GM21737 (cell line): ENCODE measurements at regions not wholly inside any gene's neighbourhood (a gene's known extent, or its start where the extent isn't known, plus 50 kb on each side); places are given as distances from the start of the nearest gene placed in this dataset.

Experiments used
- ATAC-seq: cut with Tn5 transposase; IDR thresholded peaks from one replicate; pipeline ENCODE4 v1.9.1; 2021; ENCODE audit warnings: mild to moderate bottlenecking, moderate library complexity; ENCODE audit not compliant: unreplicated experiment

GRCh38 chr10:131646551-131647525 lies 254.0 kb upstream of the PPP2R2D start:
- no peak for ATAC-seq

- no peak for ATAC-seq
Observed at GRCh38 chr10:131647789-131648188, 253.0 kb upstream of the PPP2R2D start.

- ATAC-seq = no peak
Observed at GRCh38 chr10:131648386-131649020, 252.3 kb upstream of the PPP2R2D start.

DNA sequence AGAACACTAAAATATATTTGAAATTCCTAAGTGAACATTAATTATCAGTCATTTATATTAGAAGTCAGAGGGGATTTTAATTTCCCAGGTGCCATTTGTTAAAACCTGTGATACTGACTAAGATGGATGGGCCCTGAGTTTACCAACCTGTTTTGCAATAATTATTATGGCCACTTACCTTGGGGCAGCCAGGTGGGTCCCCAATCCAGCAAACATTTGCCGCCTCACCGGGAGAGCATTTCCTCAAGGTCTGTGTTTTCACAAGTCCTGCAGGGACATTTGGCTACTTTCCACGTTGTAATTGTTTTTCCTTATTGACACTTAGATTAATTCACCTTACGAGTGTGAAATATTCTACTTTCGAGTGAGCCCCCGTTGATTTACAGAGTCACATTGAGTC lies 251.2 kb upstream of the PPP2R2D start:
- no peak for ATAC-seq

GRCh38 chr10:131650169-131650705 lies 250.6 kb upstream of the PPP2R2D start:
- ATAC-seq = no peak

DNA sequence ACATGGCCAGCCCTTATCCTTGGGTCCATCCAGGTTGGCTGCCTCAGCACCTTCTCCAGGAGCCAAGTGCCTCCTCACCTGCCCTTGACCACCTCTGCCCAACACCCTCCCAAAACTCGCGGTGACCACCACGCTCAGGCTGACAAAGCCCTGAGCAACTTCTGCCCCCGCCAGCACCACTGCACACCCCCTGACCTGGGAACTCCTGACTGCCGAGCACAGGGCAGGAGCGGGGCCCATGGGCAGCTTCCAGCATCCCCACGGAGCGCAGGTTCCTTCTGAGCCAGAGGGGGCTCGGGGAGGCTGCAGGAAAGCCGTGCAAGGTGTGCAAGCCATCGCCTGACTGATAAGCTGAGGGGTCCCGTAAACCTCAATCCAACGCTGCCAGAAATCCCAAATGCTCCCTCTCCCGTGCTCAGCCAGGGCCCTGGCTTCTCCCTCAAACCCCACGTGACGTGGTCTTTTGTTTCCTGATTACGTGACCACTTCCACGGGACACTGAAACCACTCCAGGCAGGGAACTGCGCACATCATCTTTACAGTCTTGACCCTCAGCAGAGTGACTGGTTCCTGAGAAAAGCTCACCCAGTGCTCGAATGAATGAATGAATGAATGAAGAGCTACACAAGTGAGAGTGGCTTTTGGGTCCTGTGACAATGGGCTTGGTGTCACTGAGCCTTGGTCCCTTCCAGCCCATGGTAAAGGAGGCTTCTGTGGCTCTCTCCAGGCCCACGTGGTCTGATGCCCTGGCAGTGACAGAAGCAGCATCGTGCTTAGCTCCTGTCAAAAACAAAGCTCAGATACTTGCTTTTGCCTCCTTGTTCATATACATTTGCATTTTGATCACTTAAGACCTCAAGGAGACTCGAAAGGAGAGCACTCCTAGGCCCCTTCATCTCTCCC lies 249.8 kb upstream of the PPP2R2D start:
- ATAC-seq = no peak

- no peak for ATAC-seq
Observed at GRCh38 chr10:131651674-131652437, 249.0 kb upstream of the PPP2R2D start.

- no peak for ATAC-seq
Observed at GRCh38 chr10:131652438-131653139, 248.2 kb upstream of the PPP2R2D start.

DNA sequence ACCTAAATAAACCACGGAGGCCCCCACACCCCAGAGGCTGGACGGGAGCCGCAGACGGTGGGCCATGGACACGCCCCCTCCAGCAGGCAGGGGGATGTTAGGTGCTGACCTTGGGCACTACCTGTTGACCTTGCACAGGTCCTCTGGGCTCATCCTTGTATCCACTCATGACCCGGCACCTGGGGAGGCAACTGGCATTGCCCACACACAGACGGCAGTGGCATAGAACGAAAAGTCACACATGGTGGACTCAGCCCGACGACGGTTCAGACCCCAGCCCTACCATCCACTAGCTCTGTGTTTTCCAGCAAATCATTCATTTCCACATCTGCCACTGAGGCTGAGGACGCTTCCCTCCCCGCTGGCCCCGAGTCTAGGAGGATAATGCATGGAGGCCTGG lies 247.7 kb upstream of the PPP2R2D start:
- ATAC-seq = no peak

GRCh38 chr10:131653554-131654470 lies 247.0 kb upstream of the PPP2R2D start:
- ATAC-seq = no peak

DNA sequence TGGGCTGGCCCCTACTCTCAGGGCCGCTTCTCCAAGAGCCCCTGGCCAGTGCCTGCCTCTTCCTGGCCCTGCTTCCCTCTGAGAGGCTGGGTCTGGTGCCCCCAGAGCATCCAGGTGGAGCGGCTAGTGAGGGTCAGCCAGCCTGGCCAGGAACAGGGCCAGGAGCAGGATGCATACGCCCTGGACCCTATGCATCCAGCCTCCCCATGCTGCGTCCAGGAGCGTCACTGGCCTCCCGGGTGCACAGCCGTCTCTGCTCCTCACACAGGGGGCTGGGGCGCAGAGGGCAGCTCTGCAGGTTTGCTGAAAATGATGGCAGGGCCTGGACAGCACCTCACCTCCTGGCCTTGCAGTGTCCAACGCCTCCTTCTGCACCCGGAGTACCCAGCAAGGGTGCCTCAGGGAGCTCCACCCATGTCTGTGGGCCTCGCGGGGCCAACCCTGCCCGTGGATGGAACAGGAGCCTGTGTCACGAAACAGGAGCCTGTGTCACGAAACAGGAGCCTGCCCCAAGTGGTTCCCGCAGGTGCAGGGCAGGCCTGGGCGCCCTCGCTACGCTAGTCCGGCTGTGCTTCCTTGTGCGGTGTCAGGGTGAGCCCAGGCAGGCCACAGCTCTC lies 246.2 kb upstream of the PPP2R2D start:
- ATAC-seq = no peak

DNA sequence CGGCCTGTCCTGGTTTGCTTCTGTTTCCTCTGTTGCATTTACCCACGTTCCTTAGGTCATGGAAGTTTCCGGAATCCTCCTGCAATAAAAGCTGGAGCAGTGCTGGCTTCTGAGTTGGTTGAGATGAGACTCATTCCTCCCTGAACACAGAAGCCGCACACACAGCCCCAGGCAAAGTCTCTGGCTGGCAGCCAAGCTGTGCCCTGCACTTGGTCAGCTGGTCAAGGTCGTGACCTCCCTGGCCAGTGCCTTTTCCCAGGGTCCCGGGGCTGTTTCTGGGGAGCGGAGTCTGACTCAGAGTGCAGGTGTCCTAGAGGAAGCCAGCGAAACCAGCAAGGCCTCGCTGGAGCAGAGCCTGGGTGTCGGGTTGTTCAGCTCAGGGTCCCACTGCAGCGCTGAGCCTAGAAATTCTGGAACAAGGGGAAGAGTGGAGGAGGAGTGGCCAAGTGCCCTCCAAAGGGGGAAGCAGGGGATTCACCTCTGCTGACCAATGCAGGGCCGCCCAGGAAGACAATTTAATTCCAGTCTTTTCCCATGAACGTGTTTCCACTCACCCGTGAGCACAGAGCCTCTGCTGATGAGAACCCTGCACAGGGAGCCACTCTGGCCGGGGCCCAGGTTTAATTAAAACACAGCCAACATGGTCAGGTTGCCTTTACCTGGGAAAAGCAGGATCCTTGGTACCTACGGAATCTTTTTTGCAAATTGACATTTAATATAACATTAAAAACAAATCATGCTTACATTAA lies 245.5 kb upstream of the PPP2R2D start:
- ATAC-seq = no peak

DNA sequence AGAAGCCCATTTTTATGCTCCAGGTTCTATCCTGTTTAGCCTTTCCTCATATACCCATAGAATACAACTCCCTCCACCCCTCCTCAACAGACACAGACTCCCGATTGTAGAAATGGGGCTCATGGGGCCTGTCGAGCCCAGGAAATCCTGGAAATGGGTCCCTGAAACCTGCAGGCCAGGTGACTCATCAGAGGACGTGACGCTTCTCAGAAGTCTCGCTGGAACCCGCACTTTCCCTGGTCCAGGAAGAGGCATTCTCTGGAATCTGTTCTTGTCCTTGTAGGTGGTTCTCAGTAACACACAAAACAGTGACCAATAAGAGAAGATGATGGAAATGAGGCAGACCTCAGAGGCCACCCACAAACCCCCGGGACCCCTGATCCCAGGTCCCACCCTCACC lies 244.8 kb upstream of the PPP2R2D start:
- ATAC-seq = no peak

DNA sequence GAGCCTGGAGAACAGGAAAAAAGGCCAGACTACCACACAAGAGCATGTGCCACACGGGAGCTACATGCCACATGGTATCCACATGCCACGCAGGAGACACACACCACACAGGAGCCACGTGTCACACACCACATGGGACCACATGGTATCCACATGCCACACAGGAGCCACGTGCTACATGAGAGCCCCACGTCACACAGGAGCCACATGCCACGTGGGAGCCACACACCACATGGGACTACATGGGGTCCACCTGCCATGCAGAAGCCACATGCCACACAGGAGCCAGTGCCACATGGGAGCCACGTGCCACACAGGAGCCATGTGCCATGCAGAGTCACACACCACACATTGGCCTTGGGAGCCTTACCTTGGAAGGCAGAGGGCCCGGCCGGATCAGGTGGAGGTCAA lies 244.4 kb upstream of the PPP2R2D start:
- no peak for ATAC-seq

DNA sequence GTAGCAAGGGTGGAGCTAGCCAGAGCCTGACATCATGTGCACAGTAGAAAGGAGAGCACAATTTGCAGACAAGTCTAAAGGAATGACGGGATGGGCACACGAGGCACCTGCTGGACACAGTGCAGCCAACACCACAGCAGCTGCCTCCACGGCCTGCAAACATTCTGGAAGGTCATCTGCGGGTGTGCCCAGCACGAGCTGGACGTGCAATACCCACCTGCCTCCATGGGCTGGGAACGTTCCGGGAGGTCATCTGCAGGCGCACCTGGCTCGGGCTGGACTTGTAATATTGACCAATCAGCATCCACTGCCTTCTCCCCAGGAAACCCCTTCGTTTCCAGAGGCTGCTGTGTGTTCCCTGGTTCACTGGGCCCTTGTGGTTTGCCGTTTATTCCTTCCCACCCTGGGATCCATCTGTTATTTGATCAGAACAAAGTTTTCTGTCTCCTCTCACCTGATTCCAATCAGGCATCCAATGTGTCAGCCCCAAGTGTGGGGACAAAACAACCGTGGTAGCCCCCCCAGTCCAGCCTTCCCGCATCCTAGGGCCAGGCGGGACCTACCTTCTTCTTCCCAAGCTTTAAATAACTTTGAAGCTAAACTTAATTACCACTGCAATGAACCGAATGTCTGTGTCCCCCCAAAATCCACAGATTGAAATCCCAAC lies 243.4 kb upstream of the PPP2R2D start:
- ATAC-seq = no peak

DNA sequence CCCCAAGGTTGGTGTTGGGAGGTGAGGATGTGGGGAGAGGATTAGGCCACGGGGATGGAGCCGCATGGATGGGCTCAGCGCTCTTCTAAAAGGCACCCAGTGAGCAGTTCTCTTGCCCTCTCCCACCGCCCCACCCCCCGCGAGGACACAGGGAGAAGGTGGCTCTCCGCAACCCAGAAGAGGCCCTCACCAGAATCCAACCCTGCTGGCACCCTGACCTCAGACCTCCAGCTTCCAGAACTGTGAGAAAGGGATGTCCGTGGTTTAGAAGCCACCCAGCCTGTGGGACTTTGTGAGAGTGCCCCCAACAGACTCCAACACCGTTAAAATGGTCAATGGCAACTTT lies 242.8 kb upstream of the PPP2R2D start:
- no peak for ATAC-seq
